ENCODE measurements at regions not wholly inside any gene's neighbourhood (a gene's known extent, or its start where the extent isn't known, plus 50 kb on each side); places are given as distances from the start of the nearest gene placed in this dataset.

GRCh38 chr15:91374336-91374735, 274.3 kb downstream of the SV2B start:
- H3K9me3 ChIP-seq (ENCODE audit: low read length): no peaks in the 10 kb centered on the region
- no peaks in the 10 kb centered on the region for H3K36me3 ChIP-seq (ENCODE audit: insufficient read depth, low read length)
- H3K4me3 ChIP-seq (ENCODE audit: low read length): no peak overlapping the region
- H3K9me2 ChIP-seq (replicated peaks; ENCODE audit: insufficient read depth, low read length): no peaks in the 10 kb centered on the region
- H4K20me1 ChIP-seq (ENCODE audit: insufficient read depth, low read depth, low read length): no peaks in the 10 kb centered on the region
- H3K4me2 ChIP-seq (ENCODE audit: low read depth, low read length, poor library complexity, severe bottlenecking): no peak overlapping the region
- H3K79me2 ChIP-seq (ENCODE audit: low read length): no peaks in the 10 kb centered on the region
- no peak overlapping the region for H3K9ac ChIP-seq (ENCODE audit: low read length)
- H2AFZ ChIP-seq (ENCODE audit: low read length): no peak overlapping the region
- DNase-seq: no peak
- H3K4me1 ChIP-seq (ENCODE audit: low read length): no peaks in the 10 kb centered on the region
- no peaks in the 10 kb centered on the region; the same call in 1 of the 2 replicates for H3K27me3 ChIP-seq (ENCODE audit: low read length)
- H3K27ac ChIP-seq (ENCODE audit: low read length): no peak overlapping the region

GRCh38 chr15:91376038-91376437, 276.0 kb downstream of the SV2B start:
- no peaks in the 10 kb centered on the region; the same call in 1 of the 2 replicates for H3K27me3 ChIP-seq (ENCODE audit: low read length)
- H3K4me2 ChIP-seq (ENCODE audit: low read depth, low read length, poor library complexity, severe bottlenecking): no peak overlapping the region
- H3K4me3 ChIP-seq (ENCODE audit: low read length): no peak overlapping the region
- H3K4me1 ChIP-seq (ENCODE audit: low read length): no peaks in the 10 kb centered on the region
- H3K9ac ChIP-seq (ENCODE audit: low read length): no peak overlapping the region
- H3K79me2 ChIP-seq (ENCODE audit: low read length): no peaks in the 10 kb centered on the region
- H3K9me2 ChIP-seq (replicated peaks; ENCODE audit: insufficient read depth, low read length): no peaks in the 10 kb centered on the region
- H3K36me3 ChIP-seq (ENCODE audit: insufficient read depth, low read length): no peaks in the 10 kb centered on the region
- no peaks in the 10 kb centered on the region for H4K20me1 ChIP-seq (ENCODE audit: insufficient read depth, low read depth, low read length)
- no peak overlapping the region for H3K27ac ChIP-seq (ENCODE audit: low read length)
- no peak for DNase-seq
- H3K9me3 ChIP-seq (ENCODE audit: low read length): no peaks in the 10 kb centered on the region
- no peak overlapping the region for H2AFZ ChIP-seq (ENCODE audit: low read length)

- no peaks in the 10 kb centered on the region for H3K36me3 ChIP-seq (ENCODE audit: insufficient read depth, low read length)
- no peak overlapping the region for H3K4me3 ChIP-seq (ENCODE audit: low read length)
- no peaks in the 10 kb centered on the region for H3K4me1 ChIP-seq (ENCODE audit: low read length)
- H4K20me1 ChIP-seq (ENCODE audit: insufficient read depth, low read depth, low read length): no peaks in the 10 kb centered on the region
- no peaks in the 10 kb centered on the region for H3K79me2 ChIP-seq (ENCODE audit: low read length)
- no peaks in the 10 kb centered on the region for H3K9me3 ChIP-seq (ENCODE audit: low read length)
- no peak overlapping the region for H3K4me2 ChIP-seq (ENCODE audit: low read depth, low read length, poor library complexity, severe bottlenecking)
- no peak for DNase-seq
- no peak overlapping the region for H3K27ac ChIP-seq (ENCODE audit: low read length)
- no peak overlapping the region for H3K9ac ChIP-seq (ENCODE audit: low read length)
- H3K9me2 ChIP-seq (replicated peaks; ENCODE audit: insufficient read depth, low read length): no peaks in the 10 kb centered on the region
- H3K27me3 ChIP-seq (ENCODE audit: low read length): no peaks in the 10 kb centered on the region; the same call in 1 of the 2 replicates
- H2AFZ ChIP-seq (ENCODE audit: low read length): no peak overlapping the region
Measured at GRCh38 chr15:91380114-91380513, 280.1 kb downstream of the SV2B start.

- no peak for DNase-seq
- no peaks in the 10 kb centered on the region for H3K9me2 ChIP-seq (replicated peaks; ENCODE audit: insufficient read depth, low read length)
- H3K9me3 ChIP-seq (ENCODE audit: low read length): no peaks in the 10 kb centered on the region
- no peaks in the 10 kb centered on the region for H3K27me3 ChIP-seq (ENCODE audit: low read length)
- H3K4me2 ChIP-seq (ENCODE audit: low read depth, low read length, poor library complexity, severe bottlenecking): no peak overlapping the region
- H3K27ac ChIP-seq (ENCODE audit: low read length): no peak overlapping the region
- H4K20me1 ChIP-seq (ENCODE audit: insufficient read depth, low read depth, low read length): no peaks in the 10 kb centered on the region
- no peaks in the 10 kb centered on the region for H3K36me3 ChIP-seq (ENCODE audit: insufficient read depth, low read length)
- H3K9ac ChIP-seq (ENCODE audit: low read length): no peak overlapping the region
- no peaks in the 10 kb centered on the region for H3K4me1 ChIP-seq (ENCODE audit: low read length)
- H3K79me2 ChIP-seq (ENCODE audit: low read length): no peaks in the 10 kb centered on the region
- H2AFZ ChIP-seq (ENCODE audit: low read length): no peak overlapping the region
- no peak overlapping the region for H3K4me3 ChIP-seq (ENCODE audit: low read length)
Measured at GRCh38 chr15:91383532-91383931, 283.5 kb downstream of the SV2B start.

- Histone ChIP-seq H3K27ac (ENCODE audit: low read length) (no peak overlapping the region), H2AFZ (ENCODE audit: low read length) (no peak overlapping the region), H3K4me2 (ENCODE audit: low read depth, low read length, poor library complexity, severe bottlenecking) (no peak overlapping the region), H3K4me3 (ENCODE audit: low read length) (no peak overlapping the region), H4K20me1 (ENCODE audit: insufficient read depth, low read depth, low read length) (no peaks in the 10 kb centered on the region), H3K4me1 (ENCODE audit: low read length) (no peaks in the 10 kb centered on the region), H3K36me3 (ENCODE audit: insufficient read depth, low read length) (no peaks in the 10 kb centered on the region), H3K27me3 (ENCODE audit: low read length) (no peaks in the 10 kb centered on the region), H3K9me3 (ENCODE audit: low read length) (no peaks in the 10 kb centered on the region), H3K9me2 (replicated peaks; ENCODE audit: insufficient read depth, low read length) (no peaks in the 10 kb centered on the region), H3K79me2 (ENCODE audit: low read length) (no peaks in the 10 kb centered on the region), H3K9ac (ENCODE audit: low read length) (no peak overlapping the region)
- no peak for DNase-seq
Measured at GRCh38 chr15:91384189-91384730, 284.2 kb downstream of the SV2B start.

GRCh38 chr15:91385311-91385710, 285.3 kb downstream of the SV2B start:
- Histone ChIP-seq H3K9me2 (replicated peaks; ENCODE audit: insufficient read depth, low read length) (no peaks in the 10 kb centered on the region), H3K9me3 (ENCODE audit: low read length) (no peaks in the 10 kb centered on the region), H3K36me3 (ENCODE audit: insufficient read depth, low read length) (no peaks in the 10 kb centered on the region), H3K4me3 (ENCODE audit: low read length) (no peak overlapping the region), H3K27me3 (ENCODE audit: low read length) (no peaks in the 10 kb centered on the region), H3K9ac (ENCODE audit: low read length) (no peak overlapping the region), H3K27ac (ENCODE audit: low read length) (no peak overlapping the region), H3K4me1 (ENCODE audit: low read length) (no peaks in the 10 kb centered on the region), H4K20me1 (ENCODE audit: insufficient read depth, low read depth, low read length) (no peaks in the 10 kb centered on the region), H3K79me2 (ENCODE audit: low read length) (no peaks in the 10 kb centered on the region), H2AFZ (ENCODE audit: low read length) (no peak overlapping the region), H3K4me2 (ENCODE audit: low read depth, low read length, poor library complexity, severe bottlenecking) (no peak overlapping the region)
- DNase-seq: no peak

GRCh38 chr15:91393186-91393585, 293.1 kb downstream of the SV2B start:
- H3K4me1 ChIP-seq (ENCODE audit: low read length): no peaks in the 10 kb centered on the region
- no peaks in the 10 kb centered on the region for H3K9me3 ChIP-seq (ENCODE audit: low read length)
- H3K79me2 ChIP-seq (ENCODE audit: low read length): no peaks in the 10 kb centered on the region
- no peaks in the 10 kb centered on the region for H3K27me3 ChIP-seq (ENCODE audit: low read length)
- H4K20me1 ChIP-seq (ENCODE audit: insufficient read depth, low read depth, low read length): no peaks in the 10 kb centered on the region
- H3K4me2 ChIP-seq (ENCODE audit: low read depth, low read length, poor library complexity, severe bottlenecking): no peak overlapping the region
- H3K36me3 ChIP-seq (ENCODE audit: insufficient read depth, low read length): no peaks in the 10 kb centered on the region
- H2AFZ ChIP-seq (ENCODE audit: low read length): no peak overlapping the region
- no peaks in the 10 kb centered on the region for H3K9me2 ChIP-seq (replicated peaks; ENCODE audit: insufficient read depth, low read length)
- no peak overlapping the region for H3K4me3 ChIP-seq (ENCODE audit: low read length)
- DNase-seq: no peak
- H3K9ac ChIP-seq (ENCODE audit: low read length): no peak overlapping the region
- no peak overlapping the region for H3K27ac ChIP-seq (ENCODE audit: low read length)

- no peaks in the 10 kb centered on the region for H3K9me3 ChIP-seq (ENCODE audit: low read length)
- H4K20me1 ChIP-seq (ENCODE audit: insufficient read depth, low read depth, low read length): no peaks in the 10 kb centered on the region
- no peak overlapping the region for H2AFZ ChIP-seq (ENCODE audit: low read length)
- no peak overlapping the region for H3K27ac ChIP-seq (ENCODE audit: low read length)
- H3K4me1 ChIP-seq (ENCODE audit: low read length): no peaks in the 10 kb centered on the region
- no peak overlapping the region for H3K4me2 ChIP-seq (ENCODE audit: low read depth, low read length, poor library complexity, severe bottlenecking)
- no peaks in the 10 kb centered on the region for H3K27me3 ChIP-seq (ENCODE audit: low read length)
- no peak for DNase-seq
- H3K9ac ChIP-seq (ENCODE audit: low read length): no peak overlapping the region
- H3K36me3 ChIP-seq (ENCODE audit: insufficient read depth, low read length): no peaks in the 10 kb centered on the region
- no peaks in the 10 kb centered on the region for H3K79me2 ChIP-seq (ENCODE audit: low read length)
- no peaks in the 10 kb centered on the region for H3K9me2 ChIP-seq (replicated peaks; ENCODE audit: insufficient read depth, low read length)
- H3K4me3 ChIP-seq (ENCODE audit: low read length): no peak overlapping the region
Measured at GRCh38 chr15:91400481-91400880, 300.4 kb downstream of the SV2B start.

Measured in Karpas-422 (cell line).